PC-3 (cell line): ENCODE measurements at regions not wholly inside any gene's neighbourhood (a gene's known extent, or its start where the extent isn't known, plus 50 kb on each side); places are given as distances from the start of the nearest gene placed in this dataset.

ENCODE experiments used
- EZH2 ChIP-seq: fragments of 300-600 bp; sonication (generic); IDR thresholded peaks from one replicate; pipeline ENCODE4 v1.6.1; 2017; ENCODE audit warnings: antibody characterized with exemption, mild to moderate bottlenecking, low read length; ENCODE audit not compliant: unreplicated experiment
- EZH2phosphoT487 ChIP-seq: fragments of 300-600 bp; sonication (generic); IDR thresholded peaks from 2 replicates; pipeline ENCODE4 v1.6.1; 2018; ENCODE audit warnings: mild to moderate bottlenecking, antibody characterized with exemption, low read length, borderline replicate concordance
- TF ChIP-seq, protein P1 (sequence below): fragments of 300-600 bp; sonication (generic); conservative IDR thresholded peaks from 2 replicates; pipeline ENCODE4 v1.5.1; 2017; ENCODE audit warnings: antibody characterized with exemption, low read depth, mild to moderate bottlenecking, low read length

DNA sequence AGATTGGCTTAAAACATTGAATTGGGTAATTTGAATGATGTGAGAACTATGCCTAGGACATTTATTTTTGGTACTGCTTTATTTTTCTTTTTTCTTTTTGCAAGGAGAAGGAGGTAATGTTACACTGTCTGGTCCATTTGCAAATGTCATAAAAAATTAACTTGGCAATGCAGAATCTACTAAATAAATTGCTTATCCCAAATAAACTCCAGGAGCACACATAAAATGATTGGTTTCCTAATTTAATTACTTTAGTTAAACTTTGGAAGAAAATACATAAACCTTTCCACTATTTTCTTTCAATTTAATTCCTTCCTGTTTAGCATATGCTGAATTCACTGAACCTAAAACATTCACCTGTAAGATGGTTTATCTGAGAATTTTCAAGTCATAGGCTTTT lies 238.4 kb upstream of the ETAA1 start:
- TF ChIP-seq, protein P1, sequence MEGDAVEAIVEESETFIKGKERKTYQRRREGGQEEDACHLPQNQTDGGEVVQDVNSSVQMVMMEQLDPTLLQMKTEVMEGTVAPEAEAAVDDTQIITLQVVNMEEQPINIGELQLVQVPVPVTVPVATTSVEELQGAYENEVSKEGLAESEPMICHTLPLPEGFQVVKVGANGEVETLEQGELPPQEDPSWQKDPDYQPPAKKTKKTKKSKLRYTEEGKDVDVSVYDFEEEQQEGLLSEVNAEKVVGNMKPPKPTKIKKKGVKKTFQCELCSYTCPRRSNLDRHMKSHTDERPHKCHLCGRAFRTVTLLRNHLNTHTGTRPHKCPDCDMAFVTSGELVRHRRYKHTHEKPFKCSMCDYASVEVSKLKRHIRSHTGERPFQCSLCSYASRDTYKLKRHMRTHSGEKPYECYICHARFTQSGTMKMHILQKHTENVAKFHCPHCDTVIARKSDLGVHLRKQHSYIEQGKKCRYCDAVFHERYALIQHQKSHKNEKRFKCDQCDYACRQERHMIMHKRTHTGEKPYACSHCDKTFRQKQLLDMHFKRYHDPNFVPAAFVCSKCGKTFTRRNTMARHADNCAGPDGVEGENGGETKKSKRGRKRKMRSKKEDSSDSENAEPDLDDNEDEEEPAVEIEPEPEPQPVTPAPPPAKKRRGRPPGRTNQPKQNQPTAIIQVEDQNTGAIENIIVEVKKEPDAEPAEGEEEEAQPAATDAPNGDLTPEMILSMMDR, result no peak
- TF ChIP-seq EZH2 (no peak), EZH2phosphoT487 (no peak)
